GM19043 (cell line): ENCODE measurements at regions not wholly inside any gene's neighbourhood (a gene's known extent, or its start where the extent isn't known, plus 50 kb on each side); places are given as distances from the start of the nearest gene placed in this dataset.
"Not testable (repeated sequence)": the region's sequence is repeated elsewhere in the genome, so short reads cannot be mapped to it uniquely, and the experiment has no call there.

Experiments
- ATAC-seq: cut with Tn5 transposase; IDR thresholded peaks from one replicate; pipeline ENCODE4 v1.9.1; 2021; ENCODE audit warnings: low read depth; ENCODE audit not compliant: unreplicated experiment

- ATAC-seq, result no peak
Measured at GRCh38 chr11:90661233-90661632, 438.4 kb upstream of the CHORDC1 start.

GRCh38 chr11:90656171-90656570 is 433.3 kb upstream of the CHORDC1 start:
- ATAC-seq, result no peak

- no peak for ATAC-seq
Measured at GRCh38 chr11:90650153-90650552, 427.3 kb upstream of the CHORDC1 start.

GRCh38 chr11:90646706-90647105 is 423.9 kb upstream of the CHORDC1 start:
- no peak for ATAC-seq

GRCh38 chr11:90646266-90646665 is 423.4 kb upstream of the CHORDC1 start:
- ATAC-seq, result no peak

GRCh38 chr11:90639461-90639993 is 416.7 kb upstream of the CHORDC1 start:
- no peak for ATAC-seq

- ATAC-seq, result no peak
Measured at GRCh38 chr11:90635886-90636285, 413.0 kb upstream of the CHORDC1 start.

- no peak for ATAC-seq
Measured at GRCh38 chr11:90635151-90635550, 412.3 kb upstream of the CHORDC1 start.

GRCh38 chr11:90630176-90630575 is 407.3 kb upstream of the CHORDC1 start:
- ATAC-seq, result no peak

- ATAC-seq, result no peak
Measured at GRCh38 chr11:90629229-90629806, 406.5 kb upstream of the CHORDC1 start.

- no peak for ATAC-seq
Measured at GRCh38 chr11:90614318-90614717, 391.5 kb upstream of the CHORDC1 start.

- not testable (repeated sequence) for ATAC-seq
Measured at GRCh38 chr11:90613037-90613436, 390.2 kb upstream of the CHORDC1 start.

- no peak for ATAC-seq
Measured at GRCh38 chr11:90606721-90607120, 383.9 kb upstream of the CHORDC1 start.

- no peak for ATAC-seq
Measured at GRCh38 chr11:90601261-90601660, 378.4 kb upstream of the CHORDC1 start.

- ATAC-seq, result no peak
Measured at GRCh38 chr11:90594658-90595057, 371.8 kb upstream of the CHORDC1 start.

GRCh38 chr11:90593099-90593498 is 370.2 kb upstream of the CHORDC1 start:
- no peak for ATAC-seq

- ATAC-seq, result no peak
Measured at GRCh38 chr11:90590286-90590685, 367.4 kb upstream of the CHORDC1 start.

- ATAC-seq, result no peak
Measured at GRCh38 chr11:90589735-90590134, 366.9 kb upstream of the CHORDC1 start.

- ATAC-seq, result no peak
Measured at GRCh38 chr11:90587896-90588295, 365.0 kb upstream of the CHORDC1 start.

- no peak for ATAC-seq
Measured at GRCh38 chr11:90585491-90585890, 362.6 kb upstream of the CHORDC1 start.

- ATAC-seq, result not testable (repeated sequence)
Measured at GRCh38 chr11:90582999-90583398, 360.1 kb upstream of the CHORDC1 start.

- ATAC-seq, result no peak
Measured at GRCh38 chr11:90564531-90564930, 341.7 kb upstream of the CHORDC1 start.
